Loucy (cell line): ENCODE measurements at regions not wholly inside any gene's neighbourhood (a gene's known extent, or its start where the extent isn't known, plus 50 kb on each side); places are given as distances from the start of the nearest gene placed in this dataset.

Experiments used
- H2AFZ ChIP-seq: fragments of 200-600 bp; sonication (generic); 2 replicates; pipeline ENCODE4 v1.6.0; 2016; ENCODE audit warnings: antibody characterized with exemption, mild to moderate bottlenecking, low read length, moderate library complexity
- H3F3A ChIP-seq: fragments of 200-600 bp; 2 replicates; pipeline ENCODE4 v1.6.0; 2016; ENCODE audit warnings: antibody characterized with exemption, low read depth, mild to moderate bottlenecking
- H3K27me3 ChIP-seq: fragments of 200-600 bp; sonication (generic); 2 replicates; pipeline ENCODE4 v1.6.1; 2014; ENCODE audit warnings: low read length, mild to moderate bottlenecking; ENCODE audit not compliant: insufficient read depth, poor library complexity, severe bottlenecking
- H3K36me3 ChIP-seq: fragments of 200-600 bp; sonication (generic); 2 replicates; pipeline ENCODE4 v1.6.1; 2016; ENCODE audit warnings: low read length; ENCODE audit not compliant: insufficient read depth
- H3K4me1 ChIP-seq: fragments of 200-600 bp; sonication (generic); 2 replicates; pipeline ENCODE4 v1.5.1; 2014; ENCODE audit warnings: low read length, mild to moderate bottlenecking; ENCODE audit not compliant: insufficient read depth, poor library complexity, severe bottlenecking
- H3K4me2 ChIP-seq: fragments of 200-600 bp; sonication (generic); 2 replicates; pipeline ENCODE4 v1.6.0; 2014; ENCODE audit warnings: antibody characterized with exemption, low read length, low read depth, mild to moderate bottlenecking; ENCODE audit not compliant: poor library complexity, severe bottlenecking
- H3K4me3 ChIP-seq: fragments of 200-600 bp; sonication (generic); 2 replicates; pipeline ENCODE4 v1.5.1; 2014; ENCODE audit warnings: low read length, mild to moderate bottlenecking, mixed read lengths; ENCODE audit not compliant: poor library complexity, severe bottlenecking
- H3K79me2 ChIP-seq: fragments of 200-600 bp; sonication (generic); 2 replicates; pipeline ENCODE4 v1.6.1; 2014; ENCODE audit warnings: low read length; ENCODE audit not compliant: insufficient read depth
- H3K9ac ChIP-seq: fragments of 200-600 bp; sonication (generic); 2 replicates; pipeline ENCODE4 v1.6.0; 2014; ENCODE audit warnings: mild to moderate bottlenecking, low read depth, low read length, moderate library complexity; ENCODE audit not compliant: poor library complexity, severe bottlenecking
- H3K9me2 ChIP-seq: fragments of 200-600 bp; sonication (generic); replicated peaks from 2 replicates; pipeline ENCODE4 v1.6.1; 2016; ENCODE audit warnings: low read depth, low read length, mixed read lengths
- H3K9me3 ChIP-seq: fragments of 200-600 bp; sonication (generic); 2 replicates; pipeline ENCODE4 v1.6.1; 2014; ENCODE audit warnings: mild to moderate bottlenecking, antibody characterized with exemption, low read length, low read depth; ENCODE audit not compliant: insufficient read depth
- H4K20me1 ChIP-seq: fragments of 200-600 bp; sonication (generic); 2 replicates; pipeline ENCODE4 v1.6.0; 2014; ENCODE audit warnings: antibody characterized with exemption, low read length, mild to moderate bottlenecking; ENCODE audit not compliant: insufficient read depth, poor library complexity, severe bottlenecking
- CTCF ChIP-seq: fragments of 200-600 bp; sonication (generic); conservative IDR thresholded peaks from 2 replicates; pipeline ENCODE4 v1.5.1; 2014; ENCODE audit warnings: mild to moderate bottlenecking, antibody characterized with exemption, low read length
- EZH2phosphoT487 ChIP-seq: fragments of 200-600 bp; IDR thresholded peaks from 2 replicates; pipeline ENCODE4 v1.6.1; 2018; ENCODE audit warnings: antibody characterized with exemption, mild to moderate bottlenecking, moderate library complexity, borderline replicate concordance

- Histone ChIP-seq H3K9me3 (no peaks in the 10 kb centered on the region), H3K9ac (no peak overlapping the region), H3K4me2 (no peak overlapping the region), H3K36me3 (no peaks in the 10 kb centered on the region), H3K79me2 (no peaks in the 10 kb centered on the region), H4K20me1 (no peaks in the 10 kb centered on the region), H2AFZ (no peak overlapping the region), H3K27me3 (no peaks in the 10 kb centered on the region), H3F3A (no peaks in the 10 kb centered on the region), H3K4me1 (no peaks in the 10 kb centered on the region), H3K4me3 (no peak overlapping the region), H3K9me2 (no peaks in the 10 kb centered on the region)
- TF ChIP-seq EZH2phosphoT487 (no peak), CTCF (no peak)
These were observed 267.5 kb downstream of the VGLL3 start for GRCh38 chr3:86723433-86723832.

GRCh38 chr3:86711634-86712033 is 279.3 kb downstream of the VGLL3 start:
- H3K4me3 ChIP-seq: no peak overlapping the region
- no peaks in the 10 kb centered on the region for H3K9me2 ChIP-seq
- H4K20me1 ChIP-seq: no peaks in the 10 kb centered on the region
- H3F3A ChIP-seq: no peaks in the 10 kb centered on the region
- no peak overlapping the region for H3K9ac ChIP-seq
- H2AFZ ChIP-seq: no peak overlapping the region
- H3K4me1 ChIP-seq: no peaks in the 10 kb centered on the region
- no peak for TF ChIP-seq CTCF
- H3K36me3 ChIP-seq: no peaks in the 10 kb centered on the region
- H3K4me2 ChIP-seq: no peak overlapping the region
- no peaks in the 10 kb centered on the region; the same call in 1 of the 2 replicates for H3K9me3 ChIP-seq
- H3K79me2 ChIP-seq: no peaks in the 10 kb centered on the region
- H3K27me3 ChIP-seq: no peaks in the 10 kb centered on the region

GRCh38 chr3:86708893-86709292 is 282.1 kb downstream of the VGLL3 start:
- no peaks in the 10 kb centered on the region for H3K27me3 ChIP-seq
- H3K9me2 ChIP-seq: no peaks in the 10 kb centered on the region
- no peaks in the 10 kb centered on the region for H4K20me1 ChIP-seq
- no peaks in the 10 kb centered on the region for H3K36me3 ChIP-seq
- H3F3A ChIP-seq: no peaks in the 10 kb centered on the region
- no peaks in the 10 kb centered on the region for H3K79me2 ChIP-seq
- no peak overlapping the region for H3K4me3 ChIP-seq
- no peak for TF ChIP-seq EZH2phosphoT487
- TF ChIP-seq CTCF: no peak
- H3K4me2 ChIP-seq: no peak overlapping the region
- no peak overlapping the region for H3K9ac ChIP-seq
- H3K9me3 ChIP-seq: no peaks in the 10 kb centered on the region; the same call in 1 of the 2 replicates
- no peak overlapping the region for H2AFZ ChIP-seq
- no peaks in the 10 kb centered on the region for H3K4me1 ChIP-seq
